ENCODE measurements at regions not wholly inside any gene's neighbourhood (a gene's known extent, or its start where the extent isn't known, plus 50 kb on each side); places are given as distances from the start of the nearest gene placed in this dataset.
"Not testable (repeated sequence)": the region's sequence is repeated elsewhere in the genome, so short reads cannot be mapped to it uniquely, and the experiment has no call there.

DNA sequence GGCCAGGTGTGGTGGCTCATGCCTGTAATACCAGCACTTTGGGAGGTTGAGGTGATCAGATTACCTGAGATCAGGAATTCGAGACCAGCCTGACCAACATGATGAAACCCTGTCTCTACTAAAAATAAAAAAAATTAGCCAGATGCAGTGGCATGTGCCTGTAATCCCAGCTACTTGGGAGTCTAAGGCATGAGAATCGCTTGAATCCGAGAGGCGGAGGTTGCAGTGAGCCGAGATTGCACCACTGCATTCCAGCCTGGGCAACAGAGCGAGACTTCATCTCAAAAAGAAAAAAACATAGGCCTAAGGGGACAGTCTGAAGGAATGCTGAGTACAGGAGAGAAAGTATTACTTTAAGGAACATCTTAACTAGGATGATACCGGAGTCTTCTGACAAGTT lies 650.6 kb upstream of the USP24 start:
- H3K36me3 Mint-ChIP-seq (ENCODE audit: low read depth); H3K4me3 Mint-ChIP-seq; H3K27ac Mint-ChIP-seq: not testable (repeated sequence)

DNA sequence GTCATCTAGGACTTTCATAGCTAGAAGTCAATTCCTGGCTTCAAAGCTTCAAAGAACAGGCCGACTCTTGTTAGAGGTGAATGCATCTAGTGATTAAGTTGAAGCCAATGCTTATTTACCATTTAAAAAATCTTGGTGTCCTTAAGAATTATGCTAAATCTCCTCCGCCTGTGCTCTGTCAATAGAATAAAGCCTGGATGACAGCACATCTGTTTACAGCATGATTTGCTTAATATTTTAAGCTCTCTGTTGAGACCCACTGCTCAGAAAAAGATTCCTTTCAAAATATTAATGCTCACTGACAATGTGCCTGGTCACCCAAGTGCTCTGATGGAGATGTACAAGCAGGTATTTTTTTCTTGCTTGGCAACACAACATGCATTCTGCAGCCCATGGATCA lies 649.1 kb upstream of the USP24 start:
- no peaks in the 10 kb centered on the region for H3K36me3 Mint-ChIP-seq (ENCODE audit: low read depth)
- H3K9me3 Mint-ChIP-seq = no peaks in the 10 kb centered on the region
- no peaks in the 10 kb centered on the region for H3K27me3 Mint-ChIP-seq (ENCODE audit: low read depth)
- H3K4me1 Mint-ChIP-seq (ENCODE audit: low read depth) = no peaks in the 10 kb centered on the region
- no peak overlapping the region for H3K27ac Mint-ChIP-seq
- no peak overlapping the region for H3K4me3 Mint-ChIP-seq

More for the DNA sequence above, 650.6 kb upstream of the USP24 start:
- not testable (repeated sequence) for H3K9me3 Mint-ChIP-seq; H3K4me1 Mint-ChIP-seq (ENCODE audit: low read depth); H3K27me3 Mint-ChIP-seq (ENCODE audit: low read depth)

DNA sequence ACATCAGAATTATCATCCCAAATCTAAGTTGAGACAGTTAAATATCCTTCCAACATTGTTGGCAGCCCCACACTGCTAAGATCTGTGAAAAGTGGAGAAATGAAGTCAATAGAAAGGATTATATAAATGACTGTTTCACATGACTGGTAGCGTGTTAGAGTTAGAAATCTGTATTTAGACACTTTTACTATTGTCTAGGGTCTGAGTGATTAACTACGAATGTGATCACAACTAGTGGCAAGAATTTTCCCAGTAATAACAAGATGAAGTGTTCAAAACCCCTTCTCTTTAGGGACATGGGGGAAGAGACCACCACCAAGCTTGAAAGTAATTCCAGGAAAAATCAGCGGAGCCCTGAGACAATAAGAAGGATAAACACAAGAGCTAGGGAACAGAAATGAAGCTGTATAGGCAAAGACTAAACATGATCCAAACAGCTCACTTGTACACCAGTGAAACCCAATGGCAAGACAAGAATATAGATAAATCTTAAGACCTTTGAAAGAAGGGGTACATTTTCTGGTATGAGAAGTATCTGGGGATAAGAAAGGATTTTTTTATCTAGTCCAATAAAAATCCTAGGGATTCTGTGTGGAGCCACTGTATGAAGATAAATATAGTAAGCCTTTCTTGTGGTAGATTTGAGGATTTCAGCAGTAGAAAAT lies 646.6 kb upstream of the USP24 start:
- Mint-ChIP-seq H3K9me3 (no peaks in the 10 kb centered on the region), H3K4me3 (no peak overlapping the region), H3K27ac (no peak overlapping the region), H3K4me1 (ENCODE audit: low read depth) (no peaks in the 10 kb centered on the region), H3K36me3 (ENCODE audit: low read depth) (no peaks in the 10 kb centered on the region), H3K27me3 (ENCODE audit: low read depth) (no peaks in the 10 kb centered on the region)

DNA sequence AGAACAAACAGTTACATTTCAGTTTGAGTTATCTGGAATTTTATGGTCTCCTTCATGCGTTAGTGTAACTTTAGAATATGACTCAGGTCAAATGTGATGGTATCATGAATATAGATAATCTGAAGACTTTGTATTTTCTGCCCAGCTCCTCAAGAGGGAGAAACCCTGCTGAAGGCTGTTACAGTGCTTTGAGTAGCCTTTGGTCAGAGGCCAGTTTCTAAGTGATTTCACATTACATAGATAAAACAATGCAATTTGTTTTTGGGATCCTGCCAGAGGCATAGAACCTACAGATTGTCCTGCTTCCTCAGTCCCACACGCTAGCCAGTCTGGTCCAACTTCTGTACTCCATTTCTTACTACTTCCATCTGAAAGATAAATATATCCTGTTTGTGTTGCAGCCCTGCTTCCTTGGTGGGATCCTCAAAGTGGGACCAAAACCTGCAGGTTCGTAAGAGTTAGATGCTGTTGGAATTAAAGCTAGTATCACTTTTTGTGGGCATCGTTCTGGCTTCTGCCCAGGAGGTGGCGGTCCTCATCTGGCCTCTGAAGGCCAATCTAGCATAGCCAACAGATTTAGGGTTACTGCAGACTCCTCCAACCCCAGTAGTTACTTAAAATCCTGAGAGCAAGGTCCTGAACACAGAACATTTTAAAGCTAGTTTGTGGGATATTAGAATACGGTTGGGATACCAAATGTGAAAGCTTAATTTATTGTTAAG lies 645.8 kb upstream of the USP24 start:
- Mint-ChIP-seq H3K27me3 (ENCODE audit: low read depth) (no peaks in the 10 kb centered on the region), H3K9me3 (no peaks in the 10 kb centered on the region), H3K4me3 (no peak overlapping the region), H3K27ac (no peak overlapping the region), H3K36me3 (ENCODE audit: low read depth) (no peaks in the 10 kb centered on the region), H3K4me1 (ENCODE audit: low read depth) (no peaks in the 10 kb centered on the region)

DNA sequence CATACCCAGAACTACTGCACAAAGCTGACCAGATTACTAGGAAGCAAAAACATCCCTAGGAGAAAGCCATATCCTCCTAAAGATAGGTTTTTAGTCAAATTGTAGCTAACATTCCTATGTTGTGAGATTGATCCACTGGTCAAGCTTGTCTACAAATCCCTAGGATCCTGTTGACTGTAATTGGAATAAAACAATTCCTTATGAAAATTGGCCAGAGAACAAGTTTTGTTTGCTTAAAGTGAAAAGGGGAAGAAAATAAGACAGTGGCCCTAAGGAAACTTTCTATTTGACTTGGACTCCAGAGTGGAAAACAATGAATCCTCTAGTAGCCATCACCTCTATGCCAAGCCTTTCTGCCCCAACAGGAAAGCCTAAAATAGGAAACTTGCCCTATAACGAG lies 645.2 kb upstream of the USP24 start:
- Mint-ChIP-seq H3K4me3 (no peak overlapping the region), H3K4me1 (ENCODE audit: low read depth) (no peaks in the 10 kb centered on the region), H3K27ac (no peak overlapping the region), H3K27me3 (ENCODE audit: low read depth) (no peaks in the 10 kb centered on the region), H3K9me3 (no peaks in the 10 kb centered on the region), H3K36me3 (ENCODE audit: low read depth) (no peaks in the 10 kb centered on the region)

DNA sequence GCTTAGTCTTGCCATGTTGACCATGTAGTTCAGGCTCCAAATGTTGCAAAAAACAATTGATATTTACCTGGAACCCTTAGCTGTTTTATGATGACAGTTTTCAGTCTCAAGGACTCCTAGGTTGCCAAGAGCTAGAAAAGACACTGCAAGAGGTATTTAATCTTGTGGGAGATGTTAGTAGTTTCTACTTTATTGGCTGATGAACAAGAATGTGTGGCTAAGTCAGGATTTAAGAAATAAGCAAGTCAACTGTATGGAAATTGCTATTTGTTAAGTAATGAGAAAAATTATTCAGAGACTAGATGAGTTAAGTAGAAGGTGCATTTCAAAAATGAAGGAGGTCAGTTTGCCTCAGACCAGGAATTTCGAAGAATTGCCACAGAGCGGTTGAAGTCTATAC lies 639.7 kb upstream of the USP24 start:
- H3K36me3 Mint-ChIP-seq (ENCODE audit: low read depth) = no peaks in the 10 kb centered on the region
- no peaks in the 10 kb centered on the region for H3K4me1 Mint-ChIP-seq (ENCODE audit: low read depth)
- H3K27ac Mint-ChIP-seq = no peak overlapping the region
- H3K27me3 Mint-ChIP-seq (ENCODE audit: low read depth) = no peaks in the 10 kb centered on the region
- no peaks in the 10 kb centered on the region for H3K9me3 Mint-ChIP-seq
- H3K4me3 Mint-ChIP-seq = no peak overlapping the region

DNA sequence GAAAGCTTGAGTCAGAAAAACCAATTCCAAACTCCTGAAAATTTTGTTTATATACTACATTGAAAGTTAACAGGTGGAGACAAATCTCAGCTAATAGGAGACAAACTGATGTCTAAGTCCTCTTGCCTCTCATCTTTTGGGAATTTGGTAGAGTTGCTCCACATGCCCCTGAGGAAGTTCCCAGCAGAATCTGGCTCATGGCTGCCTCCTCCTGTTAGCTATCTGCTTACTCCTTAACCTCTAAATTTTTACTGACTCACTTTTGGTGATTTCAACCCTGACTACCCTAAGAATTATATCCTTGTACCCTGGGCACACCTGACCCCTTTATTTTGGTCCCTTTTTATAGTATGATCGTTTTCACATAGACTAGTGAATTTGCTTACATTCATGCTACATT lies 633.7 kb upstream of the USP24 start:
- Mint-ChIP-seq H3K4me1 (ENCODE audit: low read depth) (no peaks in the 10 kb centered on the region), H3K9me3 (no peaks in the 10 kb centered on the region), H3K27ac (no peak overlapping the region), H3K4me3 (no peak overlapping the region), H3K36me3 (ENCODE audit: low read depth) (no peaks in the 10 kb centered on the region), H3K27me3 (ENCODE audit: low read depth) (no peaks in the 10 kb centered on the region)

DNA sequence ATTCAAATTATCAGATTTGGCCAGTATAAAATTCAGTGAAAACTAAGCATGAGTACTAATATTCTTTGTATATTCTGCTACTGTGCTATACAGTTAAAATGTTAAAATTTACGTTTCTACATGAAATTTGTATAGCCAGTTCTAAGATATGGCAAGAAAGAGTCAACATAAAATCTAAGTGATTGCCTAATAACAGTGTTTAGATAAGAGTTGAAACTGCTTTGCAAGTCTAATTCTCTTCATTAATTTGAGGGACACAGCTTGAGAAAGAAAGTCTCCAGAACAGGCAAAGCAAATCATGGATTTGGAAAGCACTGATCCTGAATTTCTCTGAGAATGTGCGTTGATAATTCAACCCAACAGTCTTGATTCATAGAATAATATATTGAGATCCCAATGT lies 630.9 kb upstream of the USP24 start:
- Mint-ChIP-seq H3K4me1 (ENCODE audit: low read depth) (no peaks in the 10 kb centered on the region), H3K9me3 (no peaks in the 10 kb centered on the region), H3K27me3 (ENCODE audit: low read depth) (no peaks in the 10 kb centered on the region)

DNA sequence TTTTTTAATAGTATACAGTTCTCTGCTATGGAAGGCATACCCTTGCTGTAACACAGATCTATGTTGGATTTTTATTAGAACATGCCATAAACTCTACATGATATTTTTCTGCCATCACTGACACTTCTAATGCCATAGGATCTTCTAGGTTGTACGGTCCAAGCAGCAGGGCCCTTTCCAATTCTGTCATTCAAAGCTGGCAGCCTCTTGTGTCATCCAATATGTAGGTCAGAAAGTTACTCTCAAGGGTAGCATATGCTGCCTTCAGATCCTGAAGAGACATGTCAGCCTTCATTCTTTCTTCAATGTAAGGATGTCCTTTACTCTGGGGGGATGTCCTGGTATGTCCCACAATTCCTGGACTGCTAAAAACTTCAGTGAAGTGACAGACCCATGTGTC lies 629.2 kb upstream of the USP24 start:
- Mint-ChIP-seq H3K27me3 (ENCODE audit: low read depth) (no peaks in the 10 kb centered on the region), H3K4me1 (ENCODE audit: low read depth) (no peaks in the 10 kb centered on the region), H3K36me3 (ENCODE audit: low read depth) (no peaks in the 10 kb centered on the region), H3K9me3 (no peaks in the 10 kb centered on the region), H3K27ac (no peak overlapping the region), H3K4me3 (no peak overlapping the region)

More for the DNA sequence above, 630.9 kb upstream of the USP24 start:
- no peaks in the 10 kb centered on the region for H3K36me3 Mint-ChIP-seq (ENCODE audit: low read depth)
- H3K27ac Mint-ChIP-seq = no peak overlapping the region
- H3K4me3 Mint-ChIP-seq = no peak overlapping the region

DNA sequence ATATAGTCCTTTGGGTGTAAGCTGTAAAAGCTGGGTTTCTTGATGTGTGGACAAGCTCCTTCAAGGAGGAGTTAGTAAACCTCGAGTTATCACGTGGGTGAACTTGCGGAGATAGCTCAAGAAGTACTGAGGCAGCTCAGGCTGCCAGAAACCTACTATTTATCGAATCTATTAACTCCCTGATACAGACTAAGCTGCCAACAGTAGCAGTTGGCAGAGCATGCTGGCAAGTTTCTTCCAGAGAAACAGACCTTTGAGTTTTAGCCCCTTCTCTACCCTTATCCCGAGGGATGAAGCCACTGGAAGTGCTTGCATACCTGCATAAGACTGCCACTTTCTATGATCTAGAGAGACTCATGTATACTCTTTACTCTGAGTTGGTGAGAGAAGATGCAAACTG lies 624.5 kb upstream of the USP24 start:
- Mint-ChIP-seq H3K4me1 (ENCODE audit: low read depth) (no peaks in the 10 kb centered on the region), H3K4me3 (no peak overlapping the region), H3K36me3 (ENCODE audit: low read depth) (no peaks in the 10 kb centered on the region), H3K9me3 (no peaks in the 10 kb centered on the region), H3K27me3 (ENCODE audit: low read depth) (no peaks in the 10 kb centered on the region), H3K27ac (no peak overlapping the region)

DNA sequence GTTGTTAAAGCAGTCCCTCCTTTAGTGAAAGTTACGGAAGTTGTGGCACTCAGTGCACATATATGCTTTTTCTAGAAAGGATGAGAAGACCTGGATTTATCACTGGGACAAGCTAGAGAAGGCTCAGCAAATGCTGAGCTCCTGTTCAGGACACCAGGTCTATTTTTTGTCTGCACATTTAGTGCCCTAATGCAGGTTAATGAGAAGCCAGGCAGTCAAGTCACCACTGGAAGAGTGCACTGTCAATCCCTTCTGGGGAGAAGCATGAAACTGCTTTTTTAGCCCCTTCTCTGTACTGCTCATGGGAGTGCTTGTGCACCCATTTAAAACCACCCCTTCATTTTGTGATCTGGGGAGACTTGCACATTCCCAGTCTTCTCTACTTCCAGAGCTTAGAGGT lies 624.1 kb upstream of the USP24 start:
- Mint-ChIP-seq H3K4me3 (no peak overlapping the region), H3K9me3 (no peaks in the 10 kb centered on the region), H3K27me3 (ENCODE audit: low read depth) (no peaks in the 10 kb centered on the region), H3K27ac (no peak overlapping the region), H3K36me3 (ENCODE audit: low read depth) (no peaks in the 10 kb centered on the region), H3K4me1 (ENCODE audit: low read depth) (no peaks in the 10 kb centered on the region)

DNA sequence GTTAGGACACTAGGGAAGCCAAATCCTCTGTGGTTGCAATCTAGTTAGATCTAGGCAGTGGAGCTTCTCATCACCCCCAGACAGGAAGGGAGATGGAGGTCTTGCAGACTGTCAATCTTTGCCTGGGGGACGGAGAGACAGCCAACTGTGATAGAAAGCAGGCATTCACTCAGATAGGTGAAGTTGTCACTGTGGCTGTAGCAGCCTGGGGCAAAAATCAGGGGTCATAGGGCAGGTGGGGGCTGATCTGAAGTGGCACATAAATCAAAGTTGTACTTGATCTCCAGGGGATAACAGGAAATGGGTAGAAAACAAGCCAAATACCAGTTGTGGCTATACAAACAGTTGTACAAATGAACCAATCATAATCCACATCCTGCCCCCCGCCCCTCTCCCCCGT lies 620.9 kb upstream of the USP24 start:
- Mint-ChIP-seq H3K27me3 (ENCODE audit: low read depth) (no peaks in the 10 kb centered on the region), H3K4me1 (ENCODE audit: low read depth) (no peaks in the 10 kb centered on the region), H3K36me3 (ENCODE audit: low read depth) (no peaks in the 10 kb centered on the region), H3K27ac (no peak overlapping the region), H3K4me3 (no peak overlapping the region), H3K9me3 (no peaks in the 10 kb centered on the region)

DNA sequence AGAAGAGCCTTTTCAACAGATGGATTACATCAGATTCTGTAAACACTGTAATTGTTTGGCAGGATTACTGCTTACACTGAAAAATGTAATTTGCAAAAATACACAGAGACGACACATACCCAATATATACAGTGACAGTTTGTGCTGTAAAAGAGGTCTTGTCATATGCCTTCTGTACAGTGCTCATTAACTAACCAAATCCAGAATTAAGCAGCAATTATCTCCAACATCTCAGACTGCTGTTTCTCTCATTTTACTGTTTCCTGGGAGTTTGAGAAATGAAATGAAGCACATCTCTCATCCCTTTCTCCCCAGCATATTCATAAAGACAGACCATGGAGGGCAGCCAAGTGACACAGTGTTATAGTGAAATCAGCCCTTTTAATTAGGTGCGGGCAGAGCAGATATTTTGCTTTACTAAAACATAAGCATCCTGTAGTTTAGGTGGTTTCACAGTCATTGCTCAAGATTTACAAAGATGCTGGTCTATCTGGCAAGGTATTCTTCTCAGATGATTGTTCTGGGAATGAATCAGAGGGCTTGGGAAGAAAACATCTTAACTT lies 618.4 kb upstream of the USP24 start:
- no peak overlapping the region for H3K27ac Mint-ChIP-seq
- H3K4me1 Mint-ChIP-seq (ENCODE audit: low read depth) = no peaks in the 10 kb centered on the region
- no peaks in the 10 kb centered on the region for H3K9me3 Mint-ChIP-seq
- H3K36me3 Mint-ChIP-seq (ENCODE audit: low read depth) = no peaks in the 10 kb centered on the region
- H3K4me3 Mint-ChIP-seq = no peak overlapping the region
- no peaks in the 10 kb centered on the region for H3K27me3 Mint-ChIP-seq (ENCODE audit: low read depth)

DNA sequence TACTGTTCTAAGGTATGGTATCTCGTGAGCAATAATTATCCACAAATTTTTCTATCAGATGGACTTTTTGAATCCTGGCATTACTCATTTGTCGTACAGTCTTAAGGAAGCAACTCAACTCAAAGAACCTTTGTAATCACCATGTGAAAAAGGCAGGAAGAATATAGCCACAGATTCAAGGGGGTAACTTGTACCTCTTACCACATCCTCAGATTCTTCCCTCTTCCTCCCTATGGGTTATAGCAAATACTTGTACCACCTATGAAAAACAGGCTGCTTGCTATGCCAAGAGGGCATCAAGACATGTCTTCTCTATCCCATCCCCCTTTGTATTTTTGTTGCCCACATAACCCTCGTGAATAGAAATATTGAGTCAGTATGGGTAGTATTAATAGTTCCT lies 616.6 kb upstream of the USP24 start:
- H3K27ac Mint-ChIP-seq = no peak overlapping the region
- H3K27me3 Mint-ChIP-seq (ENCODE audit: low read depth) = no peaks in the 10 kb centered on the region
- H3K9me3 Mint-ChIP-seq = no peaks in the 10 kb centered on the region
- H3K4me3 Mint-ChIP-seq = no peak overlapping the region
- no peaks in the 10 kb centered on the region for H3K36me3 Mint-ChIP-seq (ENCODE audit: low read depth)
- no peaks in the 10 kb centered on the region for H3K4me1 Mint-ChIP-seq (ENCODE audit: low read depth)

DNA sequence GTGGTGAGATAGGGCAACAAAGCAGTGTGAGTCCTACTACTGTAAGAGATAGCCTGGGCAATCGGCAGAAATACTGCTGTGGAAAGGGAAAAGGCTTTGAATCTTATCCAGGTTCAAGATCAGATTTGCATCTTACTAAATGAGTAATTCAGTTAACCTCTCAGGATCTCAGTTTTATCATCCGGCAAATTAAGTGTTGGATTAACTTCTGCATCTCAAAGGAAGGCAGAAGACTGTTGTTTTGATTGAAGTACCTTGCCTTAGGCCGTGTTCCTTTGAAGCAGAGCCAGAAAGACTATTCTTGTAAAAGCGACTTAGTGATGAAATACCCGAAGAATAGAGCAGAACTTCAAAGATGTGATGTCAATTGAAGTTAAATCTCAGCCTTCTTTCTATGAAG lies 612.9 kb upstream of the USP24 start:
- H3K27ac Mint-ChIP-seq = no peak overlapping the region
- no peaks in the 10 kb centered on the region for H3K4me1 Mint-ChIP-seq (ENCODE audit: low read depth)
- H3K36me3 Mint-ChIP-seq (ENCODE audit: low read depth) = no peaks in the 10 kb centered on the region
- H3K27me3 Mint-ChIP-seq (ENCODE audit: low read depth) = no peaks in the 10 kb centered on the region
- no peak overlapping the region for H3K4me3 Mint-ChIP-seq
- no peaks in the 10 kb centered on the region for H3K9me3 Mint-ChIP-seq

All from T-helper 1 cell treated with Interleukin-12 subunit alpha and Interleukin-12 subunit beta and Interleukin-4 antibody, amounts not matched to agents 30 μg/mL and 1 μg/mL, for 36 hours (primary cell).